Thyroid gland (tissue), 4 donors: ENCODE measurements at regions not wholly inside any gene's neighbourhood (a gene's known extent, or its start where the extent isn't known, plus 50 kb on each side); places are given as distances from the start of the nearest gene placed in this dataset.

Experiments used
- POLR2A ChIP-seq, 2 donors: fragments of 450-650 bp; IDR thresholded peaks; one replicate each; pipeline ENCODE4 v1.6.1; 2017; ENCODE audit warnings: antibody characterized with exemption in 2 of 2, mild to moderate bottlenecking in 2 of 2, moderate library complexity in 1 of 2
- TF ChIP-seq, protein P1 (sequence below), 6 experiments: fragments of 200-600 bp in 3 of 6; fragments of 450-650 bp in 3 of 6; sonication (generic) in 3 of 6; IDR thresholded peaks; one replicate each; pipeline ENCODE4 v1.5.1; 2016 to 2019; ENCODE audit warnings: antibody characterized with exemption in 6 of 6, mild to moderate bottlenecking in 2 of 6, inconsistent platforms in 1 of 6, moderate library complexity in 1 of 6

DNA sequence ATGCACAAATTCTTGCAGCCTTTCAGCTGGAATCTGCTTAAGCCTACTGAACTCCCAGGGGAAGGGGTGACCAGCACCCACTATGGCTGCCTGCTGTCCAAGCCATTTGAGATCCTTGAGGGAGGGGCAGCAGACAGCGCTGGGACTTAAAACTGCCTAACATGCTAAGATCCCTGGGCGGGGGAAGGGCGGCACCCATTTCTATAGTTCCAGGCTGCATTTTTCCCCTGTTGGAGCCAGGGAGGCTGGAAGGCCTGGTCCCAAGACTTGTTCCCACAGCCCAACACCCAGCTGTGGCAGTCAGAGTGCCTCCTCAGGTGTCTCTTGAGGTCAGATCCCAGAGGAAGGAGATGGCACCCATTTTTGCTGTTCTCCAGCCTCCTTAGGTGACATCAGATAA is 1061.3 kb upstream of the COX7C start:
- TF ChIP-seq, protein P1, sequence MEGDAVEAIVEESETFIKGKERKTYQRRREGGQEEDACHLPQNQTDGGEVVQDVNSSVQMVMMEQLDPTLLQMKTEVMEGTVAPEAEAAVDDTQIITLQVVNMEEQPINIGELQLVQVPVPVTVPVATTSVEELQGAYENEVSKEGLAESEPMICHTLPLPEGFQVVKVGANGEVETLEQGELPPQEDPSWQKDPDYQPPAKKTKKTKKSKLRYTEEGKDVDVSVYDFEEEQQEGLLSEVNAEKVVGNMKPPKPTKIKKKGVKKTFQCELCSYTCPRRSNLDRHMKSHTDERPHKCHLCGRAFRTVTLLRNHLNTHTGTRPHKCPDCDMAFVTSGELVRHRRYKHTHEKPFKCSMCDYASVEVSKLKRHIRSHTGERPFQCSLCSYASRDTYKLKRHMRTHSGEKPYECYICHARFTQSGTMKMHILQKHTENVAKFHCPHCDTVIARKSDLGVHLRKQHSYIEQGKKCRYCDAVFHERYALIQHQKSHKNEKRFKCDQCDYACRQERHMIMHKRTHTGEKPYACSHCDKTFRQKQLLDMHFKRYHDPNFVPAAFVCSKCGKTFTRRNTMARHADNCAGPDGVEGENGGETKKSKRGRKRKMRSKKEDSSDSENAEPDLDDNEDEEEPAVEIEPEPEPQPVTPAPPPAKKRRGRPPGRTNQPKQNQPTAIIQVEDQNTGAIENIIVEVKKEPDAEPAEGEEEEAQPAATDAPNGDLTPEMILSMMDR (IDR thresholded peaks at IDR 0.05): no peak
- no peak for TF ChIP-seq POLR2A (IDR thresholded peaks at IDR 0.05)
